ENCODE measurements at regions not wholly inside any gene's neighbourhood (a gene's known extent, or its start where the extent isn't known, plus 50 kb on each side); places are given as distances from the start of the nearest gene placed in this dataset.
"Not testable (repeated sequence)": the region's sequence is repeated elsewhere in the genome, so short reads cannot be mapped to it uniquely, and the experiment has no call there.

- Histone ChIP-seq H3K9me3 (ENCODE audit: insufficient read depth, low read length) (peaks cover 24% of the 10 kb centered on the region; the same call in 1 of the 2 replicates), H3K27me3 (ENCODE audit: insufficient read depth, insufficient read length) (no peaks in the 10 kb centered on the region), H3K4me3 (ENCODE audit: insufficient read length, low read depth) (no peak overlapping the region), H3K9ac (ENCODE audit: insufficient read length, low read depth) (no peak overlapping the region), H3K36me3 (ENCODE audit: insufficient read depth, insufficient read length, low read length) (no peaks in the 10 kb centered on the region), H3K4me1 (ENCODE audit: insufficient read depth, insufficient read length) (peaks cover 7% of the 10 kb centered on the region)
- DNase-seq (ENCODE audit: low read depth, low spot score) = no peak
- TF ChIP-seq ZNF274 (IDR thresholded peaks at IDR 0.05; ENCODE audit: low read depth, low read length) = no peak
- no peak for TF ChIP-seq YY1 (IDR thresholded peaks at IDR 0.05; ENCODE audit: insufficient read depth, insufficient read length)
Observed at GRCh38 chr16:87146676-87147075, 170.5 kb downstream of the C16orf95 start.

GRCh38 chr16:87149051-87149450 lies 168.1 kb downstream of the C16orf95 start:
- no peak for DNase-seq (ENCODE audit: low read depth, low spot score)
- H3K27me3 ChIP-seq (ENCODE audit: insufficient read depth, insufficient read length) = no peaks in the 10 kb centered on the region
- no peak overlapping the region for H3K9ac ChIP-seq (ENCODE audit: insufficient read length, low read depth)
- TF ChIP-seq ZNF274 (IDR thresholded peaks at IDR 0.05; ENCODE audit: low read depth, low read length) (no peak), YY1 (IDR thresholded peaks at IDR 0.05; ENCODE audit: insufficient read depth, insufficient read length) (no peak), SUZ12 (IDR thresholded peaks at IDR 0.05; ENCODE audit: extremely low read depth, insufficient read depth, insufficient read length) (no peak)
- no peaks in the 10 kb centered on the region for H3K36me3 ChIP-seq (ENCODE audit: insufficient read depth, insufficient read length, low read length)
- no peak overlapping the region for H3K4me3 ChIP-seq (ENCODE audit: insufficient read length, low read depth)
- peaks cover 24% of the 10 kb centered on the region; the same call in 1 of the 2 replicates for H3K9me3 ChIP-seq (ENCODE audit: insufficient read depth, low read length)
- H3K4me1 ChIP-seq (ENCODE audit: insufficient read depth, insufficient read length) = peaks cover 3% of the 10 kb centered on the region

GRCh38 chr16:87150262-87150661 lies 166.9 kb downstream of the C16orf95 start:
- Histone ChIP-seq H3K9me3 (ENCODE audit: insufficient read depth, low read length) (peaks cover 23% of the 10 kb centered on the region; the same call in 1 of the 2 replicates), H3K36me3 (ENCODE audit: insufficient read depth, insufficient read length, low read length) (no peaks in the 10 kb centered on the region), H3K4me3 (ENCODE audit: insufficient read length, low read depth) (no peak overlapping the region), H3K4me1 (ENCODE audit: insufficient read depth, insufficient read length) (no peaks in the 10 kb centered on the region), H3K27me3 (ENCODE audit: insufficient read depth, insufficient read length) (no peaks in the 10 kb centered on the region), H3K9ac (ENCODE audit: insufficient read length, low read depth) (no peak overlapping the region)
- no peak for TF ChIP-seq ZNF274 (IDR thresholded peaks at IDR 0.05; ENCODE audit: low read depth, low read length)
- no peak for TF ChIP-seq SUZ12 (IDR thresholded peaks at IDR 0.05; ENCODE audit: extremely low read depth, insufficient read depth, insufficient read length)
- no peak for TF ChIP-seq YY1 (IDR thresholded peaks at IDR 0.05; ENCODE audit: insufficient read depth, insufficient read length)
- no peak for DNase-seq (ENCODE audit: low read depth, low spot score)

GRCh38 chr16:87150681-87151280 lies 166.4 kb downstream of the C16orf95 start:
- no peak for DNase-seq (ENCODE audit: low read depth, low spot score)
- no peak overlapping the region for H3K9ac ChIP-seq (ENCODE audit: insufficient read length, low read depth)
- H3K4me1 ChIP-seq (ENCODE audit: insufficient read depth, insufficient read length) = no peaks in the 10 kb centered on the region
- no peaks in the 10 kb centered on the region for H3K36me3 ChIP-seq (ENCODE audit: insufficient read depth, insufficient read length, low read length)
- no peak for TF ChIP-seq SUZ12 (IDR thresholded peaks at IDR 0.05; ENCODE audit: extremely low read depth, insufficient read depth, insufficient read length)
- TF ChIP-seq YY1 (IDR thresholded peaks at IDR 0.05; ENCODE audit: insufficient read depth, insufficient read length) = no peak
- H3K9me3 ChIP-seq (ENCODE audit: insufficient read depth, low read length) = peaks cover 18% of the 10 kb centered on the region; the same call in 1 of the 2 replicates
- H3K27me3 ChIP-seq (ENCODE audit: insufficient read depth, insufficient read length) = no peaks in the 10 kb centered on the region
- H3K4me3 ChIP-seq (ENCODE audit: insufficient read length, low read depth) = no peak overlapping the region

GRCh38 chr16:87152221-87152755 lies 164.9 kb downstream of the C16orf95 start:
- Histone ChIP-seq H3K36me3 (ENCODE audit: insufficient read depth, insufficient read length, low read length) (no peaks in the 10 kb centered on the region), H3K9me3 (ENCODE audit: insufficient read depth, low read length) (peaks cover 12% of the 10 kb centered on the region; the same call in 1 of the 2 replicates), H3K9ac (ENCODE audit: insufficient read length, low read depth) (no peak overlapping the region), H3K4me3 (ENCODE audit: insufficient read length, low read depth) (no peak overlapping the region), H3K4me1 (ENCODE audit: insufficient read depth, insufficient read length) (no peaks in the 10 kb centered on the region), H3K27me3 (ENCODE audit: insufficient read depth, insufficient read length) (no peaks in the 10 kb centered on the region)
- DNase-seq (ENCODE audit: low read depth, low spot score) = no peak
- TF ChIP-seq YY1 (IDR thresholded peaks at IDR 0.05; ENCODE audit: insufficient read depth, insufficient read length) (no peak), ZNF274 (IDR thresholded peaks at IDR 0.05; ENCODE audit: low read depth, low read length) (no peak), SUZ12 (IDR thresholded peaks at IDR 0.05; ENCODE audit: extremely low read depth, insufficient read depth, insufficient read length) (no peak)

- H3K4me1 ChIP-seq (ENCODE audit: insufficient read depth, insufficient read length) = no peaks in the 10 kb centered on the region
- peaks cover 12% of the 10 kb centered on the region; the same call in 1 of the 2 replicates for H3K9me3 ChIP-seq (ENCODE audit: insufficient read depth, low read length)
- DNase-seq (ENCODE audit: low read depth, low spot score) = no peak
- no peak overlapping the region for H3K4me3 ChIP-seq (ENCODE audit: insufficient read length, low read depth)
- H3K27me3 ChIP-seq (ENCODE audit: insufficient read depth, insufficient read length) = no peaks in the 10 kb centered on the region
- no peaks in the 10 kb centered on the region for H3K36me3 ChIP-seq (ENCODE audit: insufficient read depth, insufficient read length, low read length)
- no peak overlapping the region for H3K9ac ChIP-seq (ENCODE audit: insufficient read length, low read depth)
- no peak for TF ChIP-seq SUZ12 (IDR thresholded peaks at IDR 0.05; ENCODE audit: extremely low read depth, insufficient read depth, insufficient read length)
- no peak for TF ChIP-seq YY1 (IDR thresholded peaks at IDR 0.05; ENCODE audit: insufficient read depth, insufficient read length)
- no peak for TF ChIP-seq ZNF274 (IDR thresholded peaks at IDR 0.05; ENCODE audit: low read depth, low read length)
Observed at GRCh38 chr16:87153326-87153725, 163.9 kb downstream of the C16orf95 start.

GRCh38 chr16:87155315-87155714 lies 161.9 kb downstream of the C16orf95 start:
- not testable (repeated sequence) for H3K4me3 ChIP-seq (ENCODE audit: insufficient read length, low read depth); H3K36me3 ChIP-seq (ENCODE audit: insufficient read depth, insufficient read length, low read length); H3K27me3 ChIP-seq (ENCODE audit: insufficient read depth, insufficient read length); H3K4me1 ChIP-seq (ENCODE audit: insufficient read depth, insufficient read length); H3K9ac ChIP-seq (ENCODE audit: insufficient read length, low read depth); DNase-seq (ENCODE audit: low read depth, low spot score); H3K9me3 ChIP-seq (ENCODE audit: insufficient read depth, low read length)
